Stomach (tissue), 8 donors: ENCODE measurements at regions not wholly inside any gene's neighbourhood (a gene's known extent, or its start where the extent isn't known, plus 50 kb on each side); places are given as distances from the start of the nearest gene placed in this dataset.

Experiments
- DNase-seq, 2 donors: peaks; one replicate each; pipeline versions ENCODE4 v3.0.0 to v3.0.0-alpha.2; 2013 to 2019
- H3K27ac ChIP-seq, 5 donors: fragments of 200-600 bp in 4 of 5; sonication (generic) in 4 of 5; one replicate each; pipeline ENCODE4 v1.5.1; 2013 to 2019; ENCODE audit warnings: mild to moderate bottlenecking in 1 of 5, moderate library complexity in 1 of 5
- H3K27me3 ChIP-seq, 3 donors: fragments of 200-600 bp; sonication (generic); one replicate each; pipeline ENCODE4 v1.5.1; 2017 to 2019; ENCODE audit warnings: mixed run types in 1 of 3
- H3K36me3 ChIP-seq, 4 donors: fragments of 200-600 bp; sonication (generic); 1 replicate in 3 of 4; 2 replicates in 1 of 4; pipeline ENCODE4 v1.5.1; 2016 to 2019
- H3K4me1 ChIP-seq, 4 donors: fragments of 200-600 bp; sonication (generic); one replicate each; pipeline ENCODE4 v1.5.1; 2016 to 2019
- H3K4me3 ChIP-seq, 4 donors: fragments of 200-600 bp; sonication (generic) in 3 of 4; one replicate each; pipeline ENCODE4 v1.5.1; 2016 to 2019; ENCODE audit warnings: mild to moderate bottlenecking in 1 of 4
- H3K9me3 ChIP-seq, 4 donors: fragments of 200-600 bp; sonication (generic); one replicate each; pipeline ENCODE4 v1.5.1; 2016 to 2019
- EP300 ChIP-seq: sonication (generic); formaldehyde crosslinking; IDR thresholded peaks from one replicate; pipeline ENCODE4 v1.6.1; 2017; ENCODE audit warnings: antibody characterized with exemption
- POLR2A ChIP-seq, 4 donors: fragments of 450-650 bp; IDR thresholded peaks; one replicate each; pipeline ENCODE4 v1.6.1; 2016; ENCODE audit warnings: antibody characterized with exemption in 4 of 4, control low read depth in 2 of 4, mild to moderate bottlenecking in 1 of 4, moderate library complexity in 1 of 4
- POLR2AphosphoS5 ChIP-seq, 3 donors: sonication (generic); formaldehyde crosslinking; IDR thresholded peaks; one replicate each; pipeline ENCODE4 v1.6.1; 2016; ENCODE audit warnings: antibody characterized with exemption in 3 of 3
- WGBS, 5 donors: extraction: QIAGEN DNeasy Blood & Tissue Kit in 3 of 5; methylation state at CpG; one replicate each; pipeline versions ENCODE4 v1.1.5 to v1.1.7; 2013 to 2018; 5-methylcytosine and 5-hydroxymethylcytosine counted together
- intact Hi-C: fragments of 100-400 bp; cut with DNase I; formaldehyde crosslinking; loops from one replicate; pipeline ENCODE4 v1.15.1; 2023; ENCODE audit warnings: low total_unique reads
- TF ChIP-seq, protein P1 (sequence below), 7 experiments: fragments of 450-650 bp in 4 of 7; fragments of 200-600 bp in 3 of 7; sonication (generic) in 3 of 7; IDR thresholded peaks; one replicate each; pipeline ENCODE4 v1.5.1; 2016 to 2019; ENCODE audit warnings: antibody characterized with exemption in 7 of 7, control low read depth in 2 of 7, mild to moderate bottlenecking in 1 of 7
- donor health status: healthy with polysubstance abuse.
- donor health status: Bipolar disorder and iron deficiency.
- donor health status: healthy.

DNA sequence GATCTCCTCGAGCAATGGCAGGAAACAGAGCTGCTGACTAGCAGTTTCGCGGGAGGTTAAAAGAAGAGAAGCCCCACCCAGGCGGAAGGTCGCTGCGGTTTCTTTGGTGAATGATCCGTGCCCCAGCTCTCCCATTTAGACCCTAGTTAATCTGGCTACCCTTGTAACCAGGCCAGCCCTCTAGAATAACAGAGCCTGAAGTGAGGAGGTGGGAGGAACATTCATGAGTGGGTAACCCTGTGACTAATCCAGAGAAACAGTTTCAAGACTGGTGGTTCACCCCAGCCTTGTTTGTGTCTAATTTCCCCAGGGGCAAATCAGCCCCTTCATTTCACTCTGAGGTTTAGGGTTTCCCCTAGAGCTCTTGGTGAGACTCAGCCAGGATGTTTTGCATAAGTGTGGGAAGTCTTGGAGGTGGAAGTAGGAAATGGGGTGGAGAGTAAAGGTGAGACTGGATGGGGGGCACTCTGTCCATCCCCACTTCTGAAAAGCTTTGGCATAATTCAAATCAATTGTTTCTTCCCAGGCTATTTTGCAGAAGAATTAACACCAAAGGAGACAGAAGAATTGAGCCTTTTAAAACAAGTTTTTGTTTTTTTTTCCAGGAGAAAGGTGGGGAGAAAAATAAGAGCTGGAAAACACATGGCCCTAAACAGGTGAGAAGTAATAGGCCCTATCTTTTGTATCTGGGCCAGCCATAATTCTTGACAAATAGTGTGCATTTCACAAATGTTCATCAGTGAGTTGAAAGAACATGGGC lies 303.1 kb downstream of the RPLP1 start:
- 15 to 58% (median 38%) methylated on average over 7 of the region's 7 CpGs for WGBS, 5 donors
- Histone ChIP-seq H3K27me3 (no peaks in the 10 kb centered on the region), H3K9me3 (peaks cover 0 to 8% (median 3%) of the 10 kb centered on the region in 4 donors), H3K4me1 (peaks cover 4 to 49% (median 8%) of the 10 kb centered on the region in 4 donors), H3K27ac (no peak overlapping the region), H3K4me3 (no peak overlapping the region), H3K36me3 (no peaks in the 10 kb centered on the region)
- peak in 1 of 2 donors; percentile 48 for DNase-seq
- TF ChIP-seq POLR2AphosphoS5 (IDR thresholded peaks at IDR 0.05) (no peak), POLR2A (IDR thresholded peaks at IDR 0.05) (no peak), EP300 (no peak)
- TF ChIP-seq, protein P1, sequence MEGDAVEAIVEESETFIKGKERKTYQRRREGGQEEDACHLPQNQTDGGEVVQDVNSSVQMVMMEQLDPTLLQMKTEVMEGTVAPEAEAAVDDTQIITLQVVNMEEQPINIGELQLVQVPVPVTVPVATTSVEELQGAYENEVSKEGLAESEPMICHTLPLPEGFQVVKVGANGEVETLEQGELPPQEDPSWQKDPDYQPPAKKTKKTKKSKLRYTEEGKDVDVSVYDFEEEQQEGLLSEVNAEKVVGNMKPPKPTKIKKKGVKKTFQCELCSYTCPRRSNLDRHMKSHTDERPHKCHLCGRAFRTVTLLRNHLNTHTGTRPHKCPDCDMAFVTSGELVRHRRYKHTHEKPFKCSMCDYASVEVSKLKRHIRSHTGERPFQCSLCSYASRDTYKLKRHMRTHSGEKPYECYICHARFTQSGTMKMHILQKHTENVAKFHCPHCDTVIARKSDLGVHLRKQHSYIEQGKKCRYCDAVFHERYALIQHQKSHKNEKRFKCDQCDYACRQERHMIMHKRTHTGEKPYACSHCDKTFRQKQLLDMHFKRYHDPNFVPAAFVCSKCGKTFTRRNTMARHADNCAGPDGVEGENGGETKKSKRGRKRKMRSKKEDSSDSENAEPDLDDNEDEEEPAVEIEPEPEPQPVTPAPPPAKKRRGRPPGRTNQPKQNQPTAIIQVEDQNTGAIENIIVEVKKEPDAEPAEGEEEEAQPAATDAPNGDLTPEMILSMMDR (IDR thresholded peaks at IDR 0.05): no peak
- intact Hi-C loops: no loop called here

DNA sequence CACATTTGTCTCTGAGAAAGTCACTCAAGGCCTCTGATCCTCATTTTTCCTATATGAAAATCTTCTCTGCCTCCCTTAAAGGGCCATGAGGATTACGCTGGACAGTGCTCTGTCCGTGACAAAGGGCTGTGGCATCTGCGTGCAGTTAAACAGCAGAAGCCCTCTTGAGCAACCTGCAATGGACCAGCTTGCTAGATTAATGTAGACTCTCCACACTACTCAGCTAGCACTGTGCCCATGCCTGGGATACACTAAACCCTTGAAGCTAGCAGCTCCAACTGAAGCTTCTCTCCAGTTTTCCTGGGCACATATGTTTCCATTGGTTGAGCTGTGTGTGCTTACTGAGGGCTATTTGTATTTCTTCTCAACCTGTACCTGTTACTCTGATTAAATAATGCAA lies 303.8 kb downstream of the RPLP1 start:
- H3K36me3 ChIP-seq: no peaks in the 10 kb centered on the region
- H3K4me3 ChIP-seq: no peak overlapping the region
- H3K9me3 ChIP-seq: peaks cover 0 to 8% (median 3%) of the 10 kb centered on the region in 4 donors
- H3K27me3 ChIP-seq: no peaks in the 10 kb centered on the region
- 93 to 99% (median 96%) methylated on average over 3 of the region's 3 CpGs for WGBS, 5 donors
- TF ChIP-seq, protein P1 (IDR thresholded peaks at IDR 0.05): no peak
- no peak for TF ChIP-seq POLR2AphosphoS5 (IDR thresholded peaks at IDR 0.05)
- TF ChIP-seq POLR2A (IDR thresholded peaks at IDR 0.05): no peak
- TF ChIP-seq EP300: no peak
- H3K4me1 ChIP-seq: peaks cover 4 to 55% (median 10%) of the 10 kb centered on the region in 4 donors
- H3K27ac ChIP-seq: no peak overlapping the region
- DNase-seq: no peak
- intact Hi-C loops: no loop called here

DNA sequence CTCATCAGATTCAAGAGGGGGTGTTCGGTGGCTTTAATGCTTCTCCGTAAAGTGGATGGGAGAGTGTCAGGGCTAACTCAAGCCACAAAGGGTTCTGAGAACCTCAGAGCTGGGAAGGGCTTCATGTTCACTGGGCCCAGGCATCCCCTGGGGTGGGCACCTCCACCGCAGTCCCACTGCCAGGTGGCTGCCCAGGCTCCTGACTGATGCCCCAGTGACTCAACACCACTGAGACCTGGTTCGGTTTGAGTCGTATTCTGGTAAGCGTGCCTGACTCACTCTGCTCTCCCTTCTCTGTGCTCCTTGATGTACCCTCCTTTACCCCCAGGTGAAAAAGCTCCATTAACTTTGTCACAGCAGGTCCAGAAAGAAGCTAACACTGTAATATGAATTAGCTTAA lies 304.6 kb downstream of the RPLP1 start:
- 77 to 100% (median 93%) methylated on average over 6 of the region's 6 CpGs for WGBS, 5 donors

DNA sequence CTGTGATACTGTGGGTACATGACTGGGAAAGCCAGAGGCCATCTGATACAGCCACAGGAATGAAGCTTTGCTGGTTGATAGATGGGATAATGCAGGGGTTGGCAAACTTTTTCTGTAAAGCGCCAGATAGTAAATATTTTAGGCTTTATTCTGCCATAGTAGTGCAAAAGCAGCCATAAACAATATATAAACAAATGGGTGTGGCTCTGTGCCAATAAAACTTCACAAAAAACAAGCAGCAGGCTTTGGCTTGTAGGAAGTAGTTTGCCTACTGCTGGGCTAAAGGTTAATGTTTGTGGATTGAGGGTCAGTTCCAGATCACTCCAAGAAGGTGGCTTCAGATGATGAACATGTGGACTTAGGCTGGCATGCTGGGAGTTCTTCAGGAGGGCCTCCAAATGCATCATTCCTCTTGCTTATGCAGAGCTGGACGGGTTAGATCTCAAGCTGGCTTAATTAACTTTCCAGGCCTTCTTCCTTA lies 305.7 kb downstream of the RPLP1 start:
- Histone ChIP-seq H3K27ac (peak overlapping the region in 1 of 5 donors; percentile 81), H3K9me3 (peaks cover 0 to 5% (median 2%) of the 10 kb centered on the region in 4 donors), H3K27me3 (no peaks in the 10 kb centered on the region), H3K4me1 (peaks cover 4 to 59% (median 10%) of the 10 kb centered on the region in 4 donors), H3K4me3 (no peak overlapping the region), H3K36me3 (no peaks in the 10 kb centered on the region)
- intact Hi-C loops: no loop called here
- 51 to 64% (median 57%) methylated on average over 2 of the region's 2 CpGs for WGBS, 5 donors
- TF ChIP-seq POLR2A (IDR thresholded peaks at IDR 0.05): no peak
- TF ChIP-seq EP300: no peak
- peak in 1 of 2 donors; percentile 31 for DNase-seq

More for the DNA sequence above, 304.6 kb downstream of the RPLP1 start:
- intact Hi-C loops: no loop called here
- DNase-seq: no peak
- H3K4me3 ChIP-seq: no peak overlapping the region
- H3K27me3 ChIP-seq: no peaks in the 10 kb centered on the region
- no peak overlapping the region for H3K27ac ChIP-seq
- no peaks in the 10 kb centered on the region for H3K36me3 ChIP-seq
- peaks cover 0 to 8% (median 3%) of the 10 kb centered on the region in 4 donors for H3K9me3 ChIP-seq
- H3K4me1 ChIP-seq: peaks cover 4 to 59% (median 10%) of the 10 kb centered on the region in 4 donors
- TF ChIP-seq POLR2AphosphoS5 (IDR thresholded peaks at IDR 0.05) (no peak), EP300 (no peak), POLR2A (IDR thresholded peaks at IDR 0.05) (no peak)
- TF ChIP-seq, protein P1 (IDR thresholded peaks at IDR 0.05): no peak
